ENCODE measurements at regions not wholly inside any gene's neighbourhood (a gene's known extent, or its start where the extent isn't known, plus 50 kb on each side); places are given as distances from the start of the nearest gene placed in this dataset.
A peak's percentile ranks its signal among the peaks of the same experiment; 100 is the strongest.

DNA sequence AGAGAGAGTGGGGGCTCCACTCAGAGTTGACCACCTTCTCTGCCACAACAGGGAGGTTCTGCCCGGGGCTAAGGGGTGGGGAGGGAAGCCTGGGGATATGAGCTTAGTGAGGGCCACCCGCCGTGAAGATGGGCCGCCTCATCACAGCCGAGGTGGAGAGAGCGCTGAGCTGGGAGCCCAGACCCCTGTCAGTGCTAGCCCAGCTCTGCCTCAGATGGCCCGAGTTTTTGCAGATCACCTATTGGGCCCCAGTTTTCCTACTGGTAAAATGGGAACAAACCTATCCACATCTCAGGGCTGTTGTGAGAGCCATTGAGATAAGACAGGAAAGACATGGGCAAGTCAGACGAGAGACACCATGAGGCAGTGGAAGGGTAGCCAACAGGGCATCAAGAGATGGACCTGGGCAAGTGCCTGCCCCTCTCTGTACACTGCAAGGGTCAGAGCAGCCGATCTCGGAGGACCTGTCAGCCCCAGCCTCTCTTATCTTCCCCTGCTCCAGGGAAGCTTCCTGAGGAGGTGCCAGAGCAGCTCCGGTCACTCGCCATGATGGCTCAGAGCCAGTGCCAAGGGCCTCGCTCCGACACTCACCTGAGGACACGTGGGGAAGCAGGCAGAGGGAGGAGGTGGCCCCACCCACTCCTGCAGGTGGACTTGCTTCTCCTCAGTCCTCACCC is 88.9 kb downstream of the MCFD2 start:
- DNase-seq (ENCODE audit: low read depth), result no peak
- TF ChIP-seq, protein P1, sequence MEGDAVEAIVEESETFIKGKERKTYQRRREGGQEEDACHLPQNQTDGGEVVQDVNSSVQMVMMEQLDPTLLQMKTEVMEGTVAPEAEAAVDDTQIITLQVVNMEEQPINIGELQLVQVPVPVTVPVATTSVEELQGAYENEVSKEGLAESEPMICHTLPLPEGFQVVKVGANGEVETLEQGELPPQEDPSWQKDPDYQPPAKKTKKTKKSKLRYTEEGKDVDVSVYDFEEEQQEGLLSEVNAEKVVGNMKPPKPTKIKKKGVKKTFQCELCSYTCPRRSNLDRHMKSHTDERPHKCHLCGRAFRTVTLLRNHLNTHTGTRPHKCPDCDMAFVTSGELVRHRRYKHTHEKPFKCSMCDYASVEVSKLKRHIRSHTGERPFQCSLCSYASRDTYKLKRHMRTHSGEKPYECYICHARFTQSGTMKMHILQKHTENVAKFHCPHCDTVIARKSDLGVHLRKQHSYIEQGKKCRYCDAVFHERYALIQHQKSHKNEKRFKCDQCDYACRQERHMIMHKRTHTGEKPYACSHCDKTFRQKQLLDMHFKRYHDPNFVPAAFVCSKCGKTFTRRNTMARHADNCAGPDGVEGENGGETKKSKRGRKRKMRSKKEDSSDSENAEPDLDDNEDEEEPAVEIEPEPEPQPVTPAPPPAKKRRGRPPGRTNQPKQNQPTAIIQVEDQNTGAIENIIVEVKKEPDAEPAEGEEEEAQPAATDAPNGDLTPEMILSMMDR (IDR thresholded peaks at IDR 0.05; ENCODE audit: insufficient read depth, low read depth, low read length, missing control alignments), result no peak
- H3K4me3 ChIP-seq (ENCODE audit: low read length), result no peak overlapping the region

DNA sequence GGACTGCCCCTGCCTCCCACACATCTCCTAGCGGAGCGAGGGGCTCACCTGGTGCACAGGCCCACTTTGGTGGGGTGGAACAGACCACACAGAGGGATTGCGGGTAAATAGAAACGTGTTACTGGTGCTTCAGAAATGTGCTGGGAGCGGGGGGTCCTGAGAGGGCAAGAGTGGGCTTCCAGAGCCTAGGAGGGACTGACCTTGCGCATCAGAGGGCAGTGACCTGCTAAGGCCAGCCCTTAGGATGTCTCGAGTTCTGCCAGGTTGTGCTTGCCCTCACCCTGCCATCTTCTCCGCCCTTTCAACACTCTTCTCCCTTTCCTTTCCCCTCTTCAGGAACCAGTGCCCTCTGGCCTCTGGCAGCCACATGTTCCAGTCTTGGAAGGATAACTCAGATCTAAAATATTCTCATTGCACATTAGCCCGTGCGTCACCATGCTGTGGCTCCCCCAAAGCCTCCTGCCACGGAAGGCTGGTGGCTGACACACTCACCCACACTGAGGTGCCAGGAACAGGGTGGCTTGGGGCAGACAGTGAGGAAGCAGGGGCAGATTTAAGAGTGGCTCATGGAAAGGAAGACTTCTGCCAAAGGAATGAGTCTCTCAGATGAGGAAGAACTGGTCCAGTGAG is 89.6 kb downstream of the MCFD2 start:
- TF ChIP-seq, protein P1 (IDR thresholded peaks at IDR 0.05; ENCODE audit: insufficient read depth, low read depth, low read length, missing control alignments), result no peak
- H3K4me3 ChIP-seq (ENCODE audit: low read length), result no peak overlapping the region
- no peak for DNase-seq (ENCODE audit: low read depth)

DNA sequence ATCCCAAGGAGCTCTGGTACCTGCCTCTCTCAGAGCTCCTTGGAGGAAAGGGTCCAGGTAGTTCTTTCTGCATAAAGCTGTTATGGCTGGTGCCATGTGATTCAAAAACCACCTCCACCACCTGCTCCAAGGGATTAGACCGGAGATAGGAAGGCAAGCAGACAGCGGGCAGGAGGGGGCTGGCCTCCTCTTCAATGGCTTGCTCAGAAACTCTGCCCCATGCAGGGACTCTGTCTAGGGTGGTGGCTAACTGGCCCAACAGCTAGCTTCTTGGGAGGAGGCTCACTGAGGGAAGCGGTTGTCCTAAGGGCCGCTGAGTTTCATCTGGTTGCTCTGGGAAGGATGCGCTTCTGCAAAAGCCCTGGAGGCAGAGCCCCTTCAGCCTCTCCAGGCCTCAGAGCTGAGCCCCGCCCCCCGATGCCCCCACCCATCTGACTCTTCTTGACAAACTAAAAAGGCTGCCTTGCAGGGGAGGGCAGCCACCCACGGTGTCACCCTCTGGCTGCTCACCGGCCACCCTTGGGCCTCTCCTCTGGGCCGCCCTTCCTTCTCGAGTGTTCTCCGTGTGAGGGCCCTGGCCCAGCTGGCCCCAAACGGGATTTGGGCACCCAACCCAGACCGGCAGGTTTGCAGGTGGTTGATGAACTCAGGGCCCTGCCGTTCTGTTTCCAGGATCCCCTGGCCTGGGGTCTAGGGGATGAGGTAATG is 90.2 kb downstream of the MCFD2 start:
- TF ChIP-seq, protein P1 (IDR thresholded peaks at IDR 0.05; ENCODE audit: insufficient read depth, low read depth, low read length, missing control alignments), result no peak
- DNase-seq (ENCODE audit: low read depth), result no peak
- no peak overlapping the region for H3K4me3 ChIP-seq (ENCODE audit: low read length)

DNA sequence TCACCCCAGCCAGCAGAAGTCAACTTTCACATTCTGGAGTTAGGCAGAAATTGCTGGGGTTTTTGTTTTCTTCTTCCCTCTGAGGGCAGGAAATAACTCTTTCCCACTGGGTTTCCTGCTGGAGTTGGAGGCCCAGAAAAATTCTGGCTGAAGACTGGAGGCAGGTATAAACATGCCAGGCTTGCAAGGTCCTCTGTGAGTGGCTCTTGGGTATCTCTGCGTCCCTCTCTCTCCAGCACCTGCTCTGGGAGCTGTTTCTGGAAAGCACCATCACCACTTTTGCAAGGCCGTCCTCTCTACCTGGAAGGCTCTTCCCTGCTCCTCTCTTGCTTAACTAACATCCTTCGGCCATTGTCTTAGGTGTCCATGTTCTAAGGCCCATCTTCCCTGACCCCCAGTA is 91.0 kb downstream of the MCFD2 start:
- TF ChIP-seq, protein P1 (IDR thresholded peaks at IDR 0.05; ENCODE audit: insufficient read depth, low read depth, low read length, missing control alignments), result no peak
- H3K4me3 ChIP-seq (ENCODE audit: low read length), result no peak overlapping the region
- peak; percentile 49 for DNase-seq (ENCODE audit: low read depth)

DNA sequence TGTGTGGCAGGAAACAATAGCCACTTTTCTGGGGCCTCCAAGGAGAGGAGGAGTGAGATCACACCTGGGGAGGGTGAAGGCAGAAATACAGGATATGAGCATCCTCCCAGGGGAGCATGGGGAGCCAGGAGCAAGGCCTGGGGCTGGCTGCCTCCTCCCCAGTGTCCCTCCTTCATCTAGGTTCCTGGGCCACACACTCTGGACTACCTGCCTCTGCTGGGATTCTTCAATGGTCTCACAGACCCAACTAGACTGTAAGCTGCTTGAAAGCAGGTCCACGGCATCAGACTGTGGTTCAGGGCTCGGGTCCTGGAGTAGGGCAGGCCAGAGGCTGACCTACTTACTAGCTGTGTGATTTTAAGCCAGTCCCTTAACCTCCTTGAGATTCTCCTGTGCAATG is 94.0 kb downstream of the MCFD2 start:
- no peak overlapping the region for H3K4me3 ChIP-seq (ENCODE audit: low read length)
- DNase-seq (ENCODE audit: low read depth), result no peak
- TF ChIP-seq, protein P1 (IDR thresholded peaks at IDR 0.05; ENCODE audit: insufficient read depth, low read depth, low read length, missing control alignments), result no peak

DNA sequence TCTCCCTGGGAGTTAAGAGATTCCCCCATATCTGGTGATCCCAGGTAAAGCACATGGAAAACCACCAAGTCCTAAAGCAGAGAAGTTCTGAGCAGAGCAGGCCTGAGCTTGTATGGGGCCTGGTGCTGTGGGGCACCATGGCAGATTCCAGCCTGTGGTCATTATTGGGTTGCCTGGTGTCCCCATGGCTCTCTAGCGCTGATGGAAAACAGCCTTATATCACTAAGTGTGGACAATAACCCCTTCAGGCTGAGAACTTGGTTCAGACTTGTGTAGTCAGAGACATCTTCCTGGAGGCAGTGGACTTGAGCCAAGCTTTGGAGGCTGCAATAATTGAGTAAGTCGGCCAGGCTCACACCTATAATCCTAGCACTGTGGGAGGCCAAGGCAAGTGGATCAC is 96.8 kb downstream of the MCFD2 start:
- DNase-seq (ENCODE audit: low read depth), result peak; percentile 22
- H3K4me3 ChIP-seq (ENCODE audit: low read length), result no peak overlapping the region
- TF ChIP-seq, protein P1 (IDR thresholded peaks at IDR 0.05; ENCODE audit: insufficient read depth, low read depth, low read length, missing control alignments), result no peak

Data from epithelial cell of esophagus (primary cell).